ENCODE measurements at regions not wholly inside any gene's neighbourhood (a gene's known extent, or its start where the extent isn't known, plus 50 kb on each side); places are given as distances from the start of the nearest gene placed in this dataset.

GRCh38 chr3:159667261-159667660 lies 321.4 kb upstream of the IL12A start:
- TF ChIP-seq, protein P1, sequence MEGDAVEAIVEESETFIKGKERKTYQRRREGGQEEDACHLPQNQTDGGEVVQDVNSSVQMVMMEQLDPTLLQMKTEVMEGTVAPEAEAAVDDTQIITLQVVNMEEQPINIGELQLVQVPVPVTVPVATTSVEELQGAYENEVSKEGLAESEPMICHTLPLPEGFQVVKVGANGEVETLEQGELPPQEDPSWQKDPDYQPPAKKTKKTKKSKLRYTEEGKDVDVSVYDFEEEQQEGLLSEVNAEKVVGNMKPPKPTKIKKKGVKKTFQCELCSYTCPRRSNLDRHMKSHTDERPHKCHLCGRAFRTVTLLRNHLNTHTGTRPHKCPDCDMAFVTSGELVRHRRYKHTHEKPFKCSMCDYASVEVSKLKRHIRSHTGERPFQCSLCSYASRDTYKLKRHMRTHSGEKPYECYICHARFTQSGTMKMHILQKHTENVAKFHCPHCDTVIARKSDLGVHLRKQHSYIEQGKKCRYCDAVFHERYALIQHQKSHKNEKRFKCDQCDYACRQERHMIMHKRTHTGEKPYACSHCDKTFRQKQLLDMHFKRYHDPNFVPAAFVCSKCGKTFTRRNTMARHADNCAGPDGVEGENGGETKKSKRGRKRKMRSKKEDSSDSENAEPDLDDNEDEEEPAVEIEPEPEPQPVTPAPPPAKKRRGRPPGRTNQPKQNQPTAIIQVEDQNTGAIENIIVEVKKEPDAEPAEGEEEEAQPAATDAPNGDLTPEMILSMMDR (conservative IDR thresholded peaks at IDR 0.05; ENCODE audit: low read depth in 2 of 2) = no peak
- TF ChIP-seq, protein P2, sequence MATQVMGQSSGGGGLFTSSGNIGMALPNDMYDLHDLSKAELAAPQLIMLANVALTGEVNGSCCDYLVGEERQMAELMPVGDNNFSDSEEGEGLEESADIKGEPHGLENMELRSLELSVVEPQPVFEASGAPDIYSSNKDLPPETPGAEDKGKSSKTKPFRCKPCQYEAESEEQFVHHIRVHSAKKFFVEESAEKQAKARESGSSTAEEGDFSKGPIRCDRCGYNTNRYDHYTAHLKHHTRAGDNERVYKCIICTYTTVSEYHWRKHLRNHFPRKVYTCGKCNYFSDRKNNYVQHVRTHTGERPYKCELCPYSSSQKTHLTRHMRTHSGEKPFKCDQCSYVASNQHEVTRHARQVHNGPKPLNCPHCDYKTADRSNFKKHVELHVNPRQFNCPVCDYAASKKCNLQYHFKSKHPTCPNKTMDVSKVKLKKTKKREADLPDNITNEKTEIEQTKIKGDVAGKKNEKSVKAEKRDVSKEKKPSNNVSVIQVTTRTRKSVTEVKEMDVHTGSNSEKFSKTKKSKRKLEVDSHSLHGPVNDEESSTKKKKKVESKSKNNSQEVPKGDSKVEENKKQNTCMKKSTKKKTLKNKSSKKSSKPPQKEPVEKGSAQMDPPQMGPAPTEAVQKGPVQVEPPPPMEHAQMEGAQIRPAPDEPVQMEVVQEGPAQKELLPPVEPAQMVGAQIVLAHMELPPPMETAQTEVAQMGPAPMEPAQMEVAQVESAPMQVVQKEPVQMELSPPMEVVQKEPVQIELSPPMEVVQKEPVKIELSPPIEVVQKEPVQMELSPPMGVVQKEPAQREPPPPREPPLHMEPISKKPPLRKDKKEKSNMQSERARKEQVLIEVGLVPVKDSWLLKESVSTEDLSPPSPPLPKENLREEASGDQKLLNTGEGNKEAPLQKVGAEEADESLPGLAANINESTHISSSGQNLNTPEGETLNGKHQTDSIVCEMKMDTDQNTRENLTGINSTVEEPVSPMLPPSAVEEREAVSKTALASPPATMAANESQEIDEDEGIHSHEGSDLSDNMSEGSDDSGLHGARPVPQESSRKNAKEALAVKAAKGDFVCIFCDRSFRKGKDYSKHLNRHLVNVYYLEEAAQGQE (IDR thresholded peaks at IDR 0.05; ENCODE audit: unreplicated experiment) = no peak
- TF ChIP-seq NANOG (IDR thresholded peaks at IDR 0.05; ENCODE audit: borderline replicate concordance) (no peak), CREB1 (CRISPR knock-in tag; IDR thresholded peaks at IDR 0.05; ENCODE audit: low read depth) (no peak), POLR2AphosphoS5 (IDR thresholded peaks at IDR 0.05; ENCODE audit: low read depth) (no peak), EZH2phosphoT487 (IDR thresholded peaks at IDR 0.05; ENCODE audit: unreplicated experiment) (no peak), JUNB (IDR thresholded peaks at IDR 0.05; ENCODE audit: unreplicated experiment) (no peak), STAT1 (IDR thresholded peaks at IDR 0.05; ENCODE audit: unreplicated experiment) (no peak), EZH2 (IDR thresholded peaks at IDR 0.05; ENCODE audit: low read depth, unreplicated experiment) (no peak), ZNF331 (CRISPR knock-in tag; IDR thresholded peaks at IDR 0.05; ENCODE audit: low read depth) (no peak)
- TF ChIP-seq, protein P3, sequence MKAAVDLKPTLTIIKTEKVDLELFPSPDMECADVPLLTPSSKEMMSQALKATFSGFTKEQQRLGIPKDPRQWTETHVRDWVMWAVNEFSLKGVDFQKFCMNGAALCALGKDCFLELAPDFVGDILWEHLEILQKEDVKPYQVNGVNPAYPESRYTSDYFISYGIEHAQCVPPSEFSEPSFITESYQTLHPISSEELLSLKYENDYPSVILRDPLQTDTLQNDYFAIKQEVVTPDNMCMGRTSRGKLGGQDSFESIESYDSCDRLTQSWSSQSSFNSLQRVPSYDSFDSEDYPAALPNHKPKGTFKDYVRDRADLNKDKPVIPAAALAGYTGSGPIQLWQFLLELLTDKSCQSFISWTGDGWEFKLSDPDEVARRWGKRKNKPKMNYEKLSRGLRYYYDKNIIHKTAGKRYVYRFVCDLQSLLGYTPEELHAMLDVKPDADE (IDR thresholded peaks at IDR 0.05) = no peak
